K562 (cell line): ENCODE measurements at regions not wholly inside any gene's neighbourhood (a gene's known extent, or its start where the extent isn't known, plus 50 kb on each side); places are given as distances from the start of the nearest gene placed in this dataset.

ENCODE experiments used
- ATAC-seq: fragments of 200-7000 bp; cut with Tn5 transposase; 3 replicates; pipeline ENCODE4 v1.9.1; 2020; ENCODE audit warnings: moderate library complexity
- BruUV-seq: library from RNA; stranded (reverse); fragments of 400-500 nt; replicated peaks from 2 replicates; lab custom pipeline; 2021; lab: Mats Ljungman, UMichigan
- CTCF ChIA-PET: fragments of 300-600 bp; formaldehyde crosslinking; extraction: SDS; loops from one replicate; lab custom pipeline; 2021; ENCODE audit warnings: low intra/inter-chr PET ratio; lab: Yijun Ruan, JAX
- POLR2A ChIA-PET: fragments of 300-600, 350-650 bp; sonication (Branson Sonifier 250); formaldehyde crosslinking; extraction: SDS; loops from one replicate; lab custom pipeline; 2021; ENCODE audit warnings: antibody characterized with exemption, inconsistent platforms; lab: Yijun Ruan, JAX
- DNase-seq, 4 experiments: peaks; one replicate each; pipeline versions ENCODE4 v3.0.0 to v3.0.0-alpha.2; 2011 to 2018; ENCODE audit warnings: low spot score in 3 of 4, mixed read lengths in 3 of 4; ENCODE audit errors: extremely low read depth in 1 of 4
- FAIRE-seq: peaks from 2 replicates; lab custom pipeline; 2011; peaks lifted over from hg19 to GRCh38; lab: Jason Lieb, UNC
- H2AFZ ChIP-seq: 2 replicates; pipeline ENCODE4 v1.6.0; 2011; ENCODE audit warnings: low read depth, low read length, control low read depth, inconsistent platforms
- H3K27ac ChIP-seq: fragments of 200-600 bp; 3 replicates; pipeline ENCODE4 v1.8.0; 2011; ENCODE audit warnings: low read depth, mild to moderate bottlenecking, control low read depth, inconsistent platforms, low read length, moderate library complexity, mixed read lengths; ENCODE audit errors: extremely low read depth
- H3K27me3 ChIP-seq, 2 experiments: fragments of 300-600 bp in 1 of 2; 2 replicates in 1 of 2; 3 replicates in 1 of 2; pipeline versions ENCODE4 v1.6.0 to v1.8.0; 2011; ENCODE audit warnings: inconsistent platforms in 2 of 2, low read length in 2 of 2, mild to moderate bottlenecking in 1 of 2, mixed read lengths in 1 of 2, moderate library complexity in 1 of 2; ENCODE audit not compliant: control insufficient read depth in 2 of 2, insufficient read depth in 2 of 2
- H3K36me3 ChIP-seq: fragments of 300-600 bp; 3 replicates; pipeline ENCODE4 v1.8.0; 2011; ENCODE audit warnings: mild to moderate bottlenecking, low read length, inconsistent platforms; ENCODE audit not compliant: control insufficient read depth, insufficient read depth
- H3K4me1 ChIP-seq, 2 experiments: fragments of 200-600 bp in 1 of 2; replicated peaks in 1 of 2; 2 replicates in 1 of 2; 3 replicates in 1 of 2; pipeline versions ENCODE4 v1.5.1 to v1.8.0; 2011; ENCODE audit warnings: inconsistent platforms in 2 of 2, low read length in 2 of 2, mild to moderate bottlenecking in 1 of 2, mixed read lengths in 1 of 2, moderate library complexity in 1 of 2; ENCODE audit not compliant: control insufficient read depth in 2 of 2, insufficient read depth in 2 of 2
- H3K4me2 ChIP-seq: 2 replicates; pipeline ENCODE4 v1.6.1; 2011; ENCODE audit warnings: low read length, control low read depth, inconsistent platforms, mixed read lengths; ENCODE audit not compliant: insufficient read depth
- H3K4me3 ChIP-seq: fragments of 200-600 bp; sonication (generic), shearing (Covaris generic); 2 replicates; pipeline ENCODE4 v1.5.1; 2016; ENCODE audit warnings: control low read depth, inconsistent platforms
- H3K79me2 ChIP-seq: fragments of 200-600 bp; 3 replicates; pipeline ENCODE4 v1.8.0; 2011; ENCODE audit warnings: low read length, inconsistent platforms; ENCODE audit not compliant: control insufficient read depth, insufficient read depth
- H3K9ac ChIP-seq, 2 experiments: 2 replicates each; pipeline versions ENCODE4 v1.6.0 to v1.6.1; 2011; ENCODE audit warnings: low read depth in 2 of 2, low read length in 2 of 2, control low read depth in 1 of 2, inconsistent platforms in 1 of 2, mild to moderate bottlenecking in 1 of 2, mixed read lengths in 1 of 2; ENCODE audit not compliant: insufficient read depth in 1 of 2
- H3K9me1 ChIP-seq: one replicate; pipeline ENCODE4 v1.6.0; 2011; ENCODE audit warnings: inconsistent platforms, mild to moderate bottlenecking, low read length, moderate library complexity; ENCODE audit not compliant: control insufficient read depth, insufficient read depth
- H3K9me3 ChIP-seq: replicated peaks from 2 replicates; pipeline ENCODE4 v1.5.1; 2011; ENCODE audit warnings: low read depth, low read length, inconsistent platforms; ENCODE audit not compliant: control insufficient read depth, insufficient read depth
- H4K20me1 ChIP-seq: replicated peaks from 2 replicates; pipeline ENCODE4 v1.6.1; 2011; ENCODE audit warnings: low read length, inconsistent platforms, mixed read lengths; ENCODE audit not compliant: control insufficient read depth, insufficient read depth
- BCL6 ChIP-seq: fragments of 250-450 bp; sonication (Bioruptor Pico); IDR thresholded peaks from 2 replicates; pipeline ENCODE4 v1.4.0; 2020
- CBX2 ChIP-seq: fragments of 200-600 bp; sonication (generic); IDR thresholded peaks from one replicate; pipeline ENCODE4 v1.6.1; 2012; ENCODE audit warnings: mild to moderate bottlenecking, low read length, inconsistent platforms; ENCODE audit not compliant: insufficient read depth, poor library complexity, severe bottlenecking
- ELF1 ChIP-seq: fragments of 200-800 bp; sonication (Bioruptor generic); IDR thresholded peaks from 2 replicates; pipeline ENCODE4 v1.6.1; 2016; ENCODE audit warnings: missing genetic modification characterization, missing compliant biosample characterization
- ESRRB ChIP-seq: fragments of 250-450 bp; sonication (Bioruptor Pico); IDR thresholded peaks from 2 replicates; pipeline ENCODE4 v1.5.0; 2020; ENCODE audit warnings: mild to moderate bottlenecking, moderate library complexity, borderline replicate concordance
- FOXP1 ChIP-seq: sonication (generic); formaldehyde crosslinking; IDR thresholded peaks from 2 replicates; pipeline ENCODE4 v1.8.0; 2022; ENCODE audit warnings: mild to moderate bottlenecking, missing genetic modification reagents
- KLF13 ChIP-seq: fragments of 450-650 bp; IDR thresholded peaks from 2 replicates; pipeline ENCODE4 v1.6.1; 2016; ENCODE audit warnings: missing genetic modification characterization, low read depth, mild to moderate bottlenecking, missing compliant biosample characterization, moderate library complexity, borderline replicate concordance
- LEF1 ChIP-seq: fragments of 450-650 bp; IDR thresholded peaks from 2 replicates; pipeline ENCODE4 v1.6.1; 2016; ENCODE audit warnings: mild to moderate bottlenecking
- POLR2A ChIP-seq: fragments of 450-650 bp; conservative IDR thresholded peaks from 2 replicates; pipeline ENCODE4 v1.6.1; 2016
- SETDB1 ChIP-seq: IDR thresholded peaks from one replicate; pipeline ENCODE4 v1.6.1; 2012; ENCODE audit warnings: low read length, control low read depth, inconsistent platforms
- SREBF2 ChIP-seq: sonication (generic); formaldehyde crosslinking; IDR thresholded peaks from 2 replicates; pipeline ENCODE4 v1.4.0; 2020; ENCODE audit warnings: mild to moderate bottlenecking, missing genetic modification reagents
- TEAD2 ChIP-seq: fragments of 450-650 bp; IDR thresholded peaks from 2 replicates; pipeline ENCODE4 v1.6.1; 2016; ENCODE audit warnings: missing genetic modification characterization, control low read depth, missing compliant biosample characterization
- TRIM24 ChIP-seq, 2 experiments: fragments of 450-650 bp; IDR thresholded peaks; 2 replicates each; pipeline ENCODE4 v1.6.1; 2016
- WHSC1 ChIP-seq: IDR thresholded peaks from one replicate; pipeline ENCODE4 v1.6.1; 2012; ENCODE audit warnings: low read length, control low read depth, inconsistent platforms
- XRCC5 ChIP-seq: fragments of 200-400 bp; formaldehyde crosslinking; IDR thresholded peaks from 2 replicates; pipeline ENCODE4 v1.6.1; 2017; ENCODE audit warnings: low read depth, mild to moderate bottlenecking, low read length
- ZNF75A ChIP-seq: fragments of 450-650 bp; formaldehyde crosslinking; IDR thresholded peaks from 2 replicates; pipeline ENCODE4 v1.4.0; 2020; ENCODE audit warnings: mild to moderate bottlenecking
- ZNF778 ChIP-seq: fragments of 450-650 bp; formaldehyde crosslinking; IDR thresholded peaks from 2 replicates; pipeline ENCODE4 v1.4.0; 2020; ENCODE audit warnings: mild to moderate bottlenecking, moderate library complexity
- WGBS: fragments of 100-300 bp; shearing (Covaris generic); methylation state at CpG from one replicate; pipeline ENCODE4 v1.1.6; 2016; ENCODE audit warnings: low coverage, mixed read lengths; ENCODE audit not compliant: insufficient coverage; ENCODE audit errors: missing lambda C conversion rate; 5-methylcytosine and 5-hydroxymethylcytosine counted together
- in situ Hi-C: fragments of 300-500 bp; cut with MboI; formaldehyde crosslinking; loops from 4 replicates; pipeline ENCODE4 v1.15.0; 2018; ENCODE audit warnings: inconsistent platforms, mixed read lengths
- intact Hi-C: fragments of 100-400 bp; cut with micrococcal nuclease; formaldehyde crosslinking; loops from 2 replicates; pipeline ENCODE4 v1.14.2; 2022
- TF ChIP-seq, protein P1 (sequence below), 2 experiments: IDR thresholded peaks in 1 of 2; conservative IDR thresholded peaks in 1 of 2; 2 replicates each; pipeline ENCODE4 v1.6.1; 2016; ENCODE audit warnings: low read depth in 2 of 2, mild to moderate bottlenecking in 1 of 2, missing compliant biosample characterization in 1 of 2, missing genetic modification characterization in 1 of 2, moderate library complexity in 1 of 2
- TF ChIP-seq, protein P2 (sequence below): fragments of 250-450 bp; sonication (Bioruptor Pico); IDR thresholded peaks from 2 replicates; pipeline ENCODE4 v1.5.0; 2020; ENCODE audit warnings: mild to moderate bottlenecking, borderline replicate concordance
- TF ChIP-seq, protein P3 (sequence below): fragments of 200-800 bp; sonication (Bioruptor generic); IDR thresholded peaks from 2 replicates; pipeline ENCODE4 v1.6.1; 2017; ENCODE audit warnings: missing genetic modification characterization, missing compliant biosample characterization

GRCh38 chr4:138320831-138321230 is 78.7 kb upstream of the SLC7A11 start (continued):
- no peak for TF ChIP-seq CBX2
- TF ChIP-seq KLF13 (tag): no peak
- no peak for TF ChIP-seq LEF1
- no peak for TF ChIP-seq ELF1
- no peak for TF ChIP-seq BCL6
- no peak for TF ChIP-seq FOXP1 (CRISPR knock-in tag)
- TF ChIP-seq, protein P1, sequence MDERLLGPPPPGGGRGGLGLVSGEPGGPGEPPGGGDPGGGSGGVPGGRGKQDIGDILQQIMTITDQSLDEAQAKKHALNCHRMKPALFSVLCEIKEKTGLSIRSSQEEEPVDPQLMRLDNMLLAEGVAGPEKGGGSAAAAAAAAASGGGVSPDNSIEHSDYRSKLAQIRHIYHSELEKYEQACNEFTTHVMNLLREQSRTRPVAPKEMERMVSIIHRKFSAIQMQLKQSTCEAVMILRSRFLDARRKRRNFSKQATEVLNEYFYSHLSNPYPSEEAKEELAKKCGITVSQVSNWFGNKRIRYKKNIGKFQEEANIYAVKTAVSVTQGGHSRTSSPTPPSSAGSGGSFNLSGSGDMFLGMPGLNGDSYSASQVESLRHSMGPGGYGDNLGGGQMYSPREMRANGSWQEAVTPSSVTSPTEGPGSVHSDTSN (CRISPR knock-in tag; IDR thresholded peaks at IDR 0.05; ENCODE audit: low read depth): no peak
- TF ChIP-seq, protein P1 (tag; conservative IDR thresholded peaks at IDR 0.05; ENCODE audit: low read depth): no peak

- Histone ChIP-seq H3K79me2 (no peaks in the 10 kb centered on the region), H3K9me3 (no peaks in the 10 kb centered on the region), H3K9ac (no peak overlapping the region), H3K36me3 (no peaks in the 10 kb centered on the region), H3K9me1 (no peaks in the 10 kb centered on the region), H3K27me3 (no peaks in the 10 kb centered on the region), H3K4me3 (no peak overlapping the region), H3K27ac (no peak overlapping the region), H3K4me1 (no peaks in the 10 kb centered on the region), H4K20me1 (no peaks in the 10 kb centered on the region), H2AFZ (no peak overlapping the region), H3K4me2 (no peak overlapping the region)
- ATAC-seq (no peak), DNase-seq (no peak), FAIRE-seq (no peak)
- 13% methylated on average over 1 of the region's 1 CpG for WGBS
- intact Hi-C loops (no loop called here), in situ Hi-C loops (no loop called here)
- BruUV-seq: no TSS peak
- TF ChIP-seq WHSC1 (no peak), ZNF75A (no peak), TEAD2 (tag) (no peak), SREBF2 (CRISPR knock-in tag) (no peak), ZNF778 (no peak), POLR2A (no peak), TRIM24 (IDR thresholded peaks at IDR 0.05) (no peak), SETDB1 (no peak), ESRRB (no peak), XRCC5 (no peak)
- TF ChIP-seq, protein P2, sequence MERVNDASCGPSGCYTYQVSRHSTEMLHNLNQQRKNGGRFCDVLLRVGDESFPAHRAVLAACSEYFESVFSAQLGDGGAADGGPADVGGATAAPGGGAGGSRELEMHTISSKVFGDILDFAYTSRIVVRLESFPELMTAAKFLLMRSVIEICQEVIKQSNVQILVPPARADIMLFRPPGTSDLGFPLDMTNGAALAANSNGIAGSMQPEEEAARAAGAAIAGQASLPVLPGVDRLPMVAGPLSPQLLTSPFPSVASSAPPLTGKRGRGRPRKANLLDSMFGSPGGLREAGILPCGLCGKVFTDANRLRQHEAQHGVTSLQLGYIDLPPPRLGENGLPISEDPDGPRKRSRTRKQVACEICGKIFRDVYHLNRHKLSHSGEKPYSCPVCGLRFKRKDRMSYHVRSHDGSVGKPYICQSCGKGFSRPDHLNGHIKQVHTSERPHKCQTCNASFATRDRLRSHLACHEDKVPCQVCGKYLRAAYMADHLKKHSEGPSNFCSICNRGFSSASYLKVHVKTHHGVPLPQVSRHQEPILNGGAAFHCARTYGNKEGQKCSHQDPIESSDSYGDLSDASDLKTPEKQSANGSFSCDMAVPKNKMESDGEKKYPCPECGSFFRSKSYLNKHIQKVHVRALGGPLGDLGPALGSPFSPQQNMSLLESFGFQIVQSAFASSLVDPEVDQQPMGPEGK (CRISPR knock-in tag): no peak
- TF ChIP-seq, protein P3, sequence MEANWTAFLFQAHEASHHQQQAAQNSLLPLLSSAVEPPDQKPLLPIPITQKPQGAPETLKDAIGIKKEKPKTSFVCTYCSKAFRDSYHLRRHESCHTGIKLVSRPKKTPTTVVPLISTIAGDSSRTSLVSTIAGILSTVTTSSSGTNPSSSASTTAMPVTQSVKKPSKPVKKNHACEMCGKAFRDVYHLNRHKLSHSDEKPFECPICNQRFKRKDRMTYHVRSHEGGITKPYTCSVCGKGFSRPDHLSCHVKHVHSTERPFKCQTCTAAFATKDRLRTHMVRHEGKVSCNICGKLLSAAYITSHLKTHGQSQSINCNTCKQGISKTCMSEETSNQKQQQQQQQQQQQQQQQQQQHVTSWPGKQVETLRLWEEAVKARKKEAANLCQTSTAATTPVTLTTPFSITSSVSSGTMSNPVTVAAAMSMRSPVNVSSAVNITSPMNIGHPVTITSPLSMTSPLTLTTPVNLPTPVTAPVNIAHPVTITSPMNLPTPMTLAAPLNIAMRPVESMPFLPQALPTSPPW (CRISPR knock-in tag): no peak
- ChIA-PET CTCF (no interaction called here), POLR2A (no interaction called here)
Observed at GRCh38 chr4:138320030-138320429, 77.9 kb upstream of the SLC7A11 start.
